Fibroblast of lung (primary cell): ENCODE measurements at regions not wholly inside any gene's neighbourhood (a gene's known extent, or its start where the extent isn't known, plus 50 kb on each side); places are given as distances from the start of the nearest gene placed in this dataset.

ENCODE experiments used
- CTCF ChIP-seq, 2 donors: IDR thresholded peaks in 1 of 2; conservative IDR thresholded peaks in 1 of 2; 1 replicate in 1 of 2; 2 replicates in 1 of 2; pipeline ENCODE4 v1.5.1; 2011 to 2012; ENCODE audit warnings: low read length in 2 of 2, control low read depth in 1 of 2, inconsistent platforms in 1 of 2, low read depth in 1 of 2, mild to moderate bottlenecking in 1 of 2
- EZH2 ChIP-seq: IDR thresholded peaks from 2 replicates; pipeline ENCODE4 v1.5.1; 2012; ENCODE audit warnings: low read length, control low read depth, mild to moderate bottlenecking; ENCODE audit errors: missing control alignments

GRCh38 chr2:12094134-12094533 lies 347.7 kb downstream of the LPIN1 start:
- no peak for TF ChIP-seq CTCF (conservative IDR thresholded peaks at IDR 0.05 in 1 of 2, IDR thresholded peaks at IDR 0.05 in 1 of 2; ENCODE audit: low read depth in 1 of 2, low read length in 2 of 2)
- no peak for TF ChIP-seq EZH2
